Activated naive CD4-positive, alpha-beta T cell treated with anti-CD3 and anti-CD28 coated beads, Interleukin-2, amount 50 U/mL, for 16 hours (primary cell): ENCODE measurements at regions not wholly inside any gene's neighbourhood (a gene's known extent, or its start where the extent isn't known, plus 50 kb on each side); places are given as distances from the start of the nearest gene placed in this dataset.
"Not testable (repeated sequence)": the region's sequence is repeated elsewhere in the genome, so short reads cannot be mapped to it uniquely, and the experiment has no call there.

Experiments used
- DNase-seq: peaks from one replicate; pipeline ENCODE4 v3.0.0-alpha.2; 2020

GRCh38 chrX:42432552-42432951 lies 345.4 kb downstream of the PPP1R2C start:
- DNase-seq, result no peak

GRCh38 chrX:42422961-42423360 lies 355.0 kb downstream of the PPP1R2C start:
- no peak for DNase-seq

- no peak for DNase-seq
Observed at GRCh38 chrX:42420426-42420825, 357.5 kb downstream of the PPP1R2C start.

GRCh38 chrX:42415636-42416035 lies 362.3 kb downstream of the PPP1R2C start:
- no peak for DNase-seq

- no peak for DNase-seq
Observed at GRCh38 chrX:42414057-42414456, 363.9 kb downstream of the PPP1R2C start.

- no peak for DNase-seq
Observed at GRCh38 chrX:42399632-42400024, 378.3 kb downstream of the PPP1R2C start.

- no peak for DNase-seq
Observed at GRCh38 chrX:42398967-42399631, 378.9 kb downstream of the PPP1R2C start.

GRCh38 chrX:42396136-42396535 lies 381.8 kb downstream of the PPP1R2C start:
- DNase-seq, result no peak

GRCh38 chrX:42392846-42393245 lies 385.1 kb downstream of the PPP1R2C start:
- no peak for DNase-seq

GRCh38 chrX:42386681-42387080 lies 391.3 kb downstream of the PPP1R2C start:
- no peak for DNase-seq

GRCh38 chrX:42385730-42386129 lies 392.2 kb downstream of the PPP1R2C start:
- DNase-seq, result no peak

- DNase-seq, result no peak
Observed at GRCh38 chrX:42384956-42385355, 393.0 kb downstream of the PPP1R2C start.

GRCh38 chrX:42378857-42379256 lies 399.1 kb downstream of the PPP1R2C start:
- no peak for DNase-seq

- DNase-seq, result no peak
Observed at GRCh38 chrX:42375086-42375485, 402.9 kb downstream of the PPP1R2C start.

- no peak for DNase-seq
Observed at GRCh38 chrX:42366181-42366580, 411.8 kb downstream of the PPP1R2C start.

GRCh38 chrX:42362219-42362618 lies 415.7 kb downstream of the PPP1R2C start:
- DNase-seq, result no peak

GRCh38 chrX:42342981-42343380 lies 419.6 kb upstream of the CASK start:
- DNase-seq, result not testable (repeated sequence)
